ENCODE measurements at regions not wholly inside any gene's neighbourhood (a gene's known extent, or its start where the extent isn't known, plus 50 kb on each side); places are given as distances from the start of the nearest gene placed in this dataset.
"Not testable (repeated sequence)": the region's sequence is repeated elsewhere in the genome, so short reads cannot be mapped to it uniquely, and the experiment has no call there.

GRCh38 chr6:122888680-122889079, 99.6 kb downstream of the SMPDL3A start:
- not testable (repeated sequence) for TF ChIP-seq CTCF (conservative IDR thresholded peaks at IDR 0.05 in 1 of 2, IDR thresholded peaks at IDR 0.05 in 1 of 2; ENCODE audit: extremely low read depth in 1 of 2, insufficient read depth in 1 of 2, low read depth in 1 of 2, low read length in 2 of 2); EZH2 (IDR thresholded peaks at IDR 0.05; ENCODE audit: borderline replicate concordance, low read length)
